Femur (tissue), 1 donor: ENCODE measurements at regions not wholly inside any gene's neighbourhood (a gene's known extent, or its start where the extent isn't known, plus 50 kb on each side); places are given as distances from the start of the nearest gene placed in this dataset.

Source experiments
- DNase-seq: peaks from one replicate; pipeline ENCODE4 v3.0.0-alpha.2; 2017

- DNase-seq, result no peak
Measured at GRCh38 chr6:27053738-27054137, 193.8 kb upstream of the PRSS16 start.

GRCh38 chr6:27056615-27057014, 190.9 kb upstream of the PRSS16 start:
- DNase-seq, result no peak

GRCh38 chr6:27059621-27060425, 187.7 kb upstream of the PRSS16 start:
- DNase-seq, result no peak

- DNase-seq, result no peak
Measured at GRCh38 chr6:27061235-27061993, 186.1 kb upstream of the PRSS16 start.

GRCh38 chr6:27062755-27063154, 184.7 kb upstream of the PRSS16 start:
- DNase-seq, result no peak

- no peak for DNase-seq
Measured at GRCh38 chr6:27065183-27065582, 182.3 kb upstream of the PRSS16 start.

GRCh38 chr6:27066381-27066780, 181.1 kb upstream of the PRSS16 start:
- DNase-seq, result no peak

- no peak for DNase-seq
Measured at GRCh38 chr6:27066802-27067201, 180.7 kb upstream of the PRSS16 start.

- no peak for DNase-seq
Measured at GRCh38 chr6:27073441-27073840, 174.1 kb upstream of the PRSS16 start.

GRCh38 chr6:27076116-27076515, 171.4 kb upstream of the PRSS16 start:
- DNase-seq, result no peak

- DNase-seq, result peak; percentile 43
Measured at GRCh38 chr6:27078734-27079357, 168.7 kb upstream of the PRSS16 start.

- DNase-seq, result no peak
Measured at GRCh38 chr6:27081188-27081587, 166.3 kb upstream of the PRSS16 start.

- no peak for DNase-seq
Measured at GRCh38 chr6:27081931-27082330, 165.6 kb upstream of the PRSS16 start.

GRCh38 chr6:27088068-27088467, 159.4 kb upstream of the PRSS16 start:
- DNase-seq, result no peak

GRCh38 chr6:27091661-27092315, 155.7 kb upstream of the PRSS16 start:
- DNase-seq, result peak; percentile 21

GRCh38 chr6:27092316-27092692, 155.2 kb upstream of the PRSS16 start:
- DNase-seq, result no peak

- DNase-seq, result no peak
Measured at GRCh38 chr6:27095914-27096313, 151.6 kb upstream of the PRSS16 start.

GRCh38 chr6:27096834-27097511, 150.5 kb upstream of the PRSS16 start:
- DNase-seq, result peak; percentile 24

GRCh38 chr6:27098956-27099355, 148.5 kb upstream of the PRSS16 start:
- DNase-seq, result no peak

GRCh38 chr6:27100921-27101320, 146.6 kb upstream of the PRSS16 start:
- DNase-seq, result no peak

GRCh38 chr6:27101824-27102223, 145.7 kb upstream of the PRSS16 start:
- no peak for DNase-seq

- DNase-seq, result no peak
Measured at GRCh38 chr6:27106382-27106781, 141.1 kb upstream of the PRSS16 start.

- no peak for DNase-seq
Measured at GRCh38 chr6:27111743-27112142, 135.8 kb upstream of the PRSS16 start.
